ENCODE measurements at regions not wholly inside any gene's neighbourhood (a gene's known extent, or its start where the extent isn't known, plus 50 kb on each side); places are given as distances from the start of the nearest gene placed in this dataset.

DNA sequence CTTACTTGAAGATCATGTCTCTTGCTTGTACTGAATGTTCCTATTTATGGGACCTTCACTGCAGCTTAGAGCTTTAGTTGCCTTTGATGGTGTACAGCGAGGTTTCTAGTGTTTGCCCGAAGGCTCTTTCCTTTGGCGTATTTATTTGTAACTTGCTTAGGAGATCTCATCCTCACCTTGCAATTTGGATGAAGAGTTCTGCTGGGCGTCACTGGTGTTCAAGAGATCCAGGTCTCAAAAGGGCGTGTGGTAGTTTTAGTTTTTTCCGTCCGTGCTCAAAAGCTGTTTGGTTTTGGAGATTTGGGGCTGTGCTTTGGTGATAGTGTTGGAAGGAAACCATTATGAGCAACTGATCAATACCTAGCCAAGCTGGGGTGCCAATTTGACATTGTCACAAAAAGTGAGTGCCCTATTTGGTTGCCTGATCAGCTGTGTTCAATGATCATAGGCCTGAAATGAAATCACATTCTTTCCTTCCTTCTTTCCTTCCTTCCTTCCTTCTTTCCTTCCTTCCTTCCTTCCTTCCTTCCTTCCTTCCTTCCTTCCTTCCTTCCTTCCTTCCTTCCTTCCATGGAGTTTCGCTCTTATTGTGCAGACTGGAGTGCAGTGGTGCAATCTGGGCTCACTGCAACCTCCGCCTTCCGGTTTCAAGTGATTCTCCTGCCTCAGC is 69.7 kb upstream of the GRAMD1B start:
- DNase-seq (ENCODE audit: low spot score), result no peak
- in situ Hi-C loops (cut with MboI; ENCODE audit: low pct_unique_long_range_greater_than_20kb, low sequenced_read_pairs, unreplicated experiment), result no loop called here
- TF ChIP-seq, protein P1, sequence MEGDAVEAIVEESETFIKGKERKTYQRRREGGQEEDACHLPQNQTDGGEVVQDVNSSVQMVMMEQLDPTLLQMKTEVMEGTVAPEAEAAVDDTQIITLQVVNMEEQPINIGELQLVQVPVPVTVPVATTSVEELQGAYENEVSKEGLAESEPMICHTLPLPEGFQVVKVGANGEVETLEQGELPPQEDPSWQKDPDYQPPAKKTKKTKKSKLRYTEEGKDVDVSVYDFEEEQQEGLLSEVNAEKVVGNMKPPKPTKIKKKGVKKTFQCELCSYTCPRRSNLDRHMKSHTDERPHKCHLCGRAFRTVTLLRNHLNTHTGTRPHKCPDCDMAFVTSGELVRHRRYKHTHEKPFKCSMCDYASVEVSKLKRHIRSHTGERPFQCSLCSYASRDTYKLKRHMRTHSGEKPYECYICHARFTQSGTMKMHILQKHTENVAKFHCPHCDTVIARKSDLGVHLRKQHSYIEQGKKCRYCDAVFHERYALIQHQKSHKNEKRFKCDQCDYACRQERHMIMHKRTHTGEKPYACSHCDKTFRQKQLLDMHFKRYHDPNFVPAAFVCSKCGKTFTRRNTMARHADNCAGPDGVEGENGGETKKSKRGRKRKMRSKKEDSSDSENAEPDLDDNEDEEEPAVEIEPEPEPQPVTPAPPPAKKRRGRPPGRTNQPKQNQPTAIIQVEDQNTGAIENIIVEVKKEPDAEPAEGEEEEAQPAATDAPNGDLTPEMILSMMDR (IDR thresholded peaks at IDR 0.05; ENCODE audit: extremely low read depth, insufficient read depth, missing control alignments), result no peak

DNA sequence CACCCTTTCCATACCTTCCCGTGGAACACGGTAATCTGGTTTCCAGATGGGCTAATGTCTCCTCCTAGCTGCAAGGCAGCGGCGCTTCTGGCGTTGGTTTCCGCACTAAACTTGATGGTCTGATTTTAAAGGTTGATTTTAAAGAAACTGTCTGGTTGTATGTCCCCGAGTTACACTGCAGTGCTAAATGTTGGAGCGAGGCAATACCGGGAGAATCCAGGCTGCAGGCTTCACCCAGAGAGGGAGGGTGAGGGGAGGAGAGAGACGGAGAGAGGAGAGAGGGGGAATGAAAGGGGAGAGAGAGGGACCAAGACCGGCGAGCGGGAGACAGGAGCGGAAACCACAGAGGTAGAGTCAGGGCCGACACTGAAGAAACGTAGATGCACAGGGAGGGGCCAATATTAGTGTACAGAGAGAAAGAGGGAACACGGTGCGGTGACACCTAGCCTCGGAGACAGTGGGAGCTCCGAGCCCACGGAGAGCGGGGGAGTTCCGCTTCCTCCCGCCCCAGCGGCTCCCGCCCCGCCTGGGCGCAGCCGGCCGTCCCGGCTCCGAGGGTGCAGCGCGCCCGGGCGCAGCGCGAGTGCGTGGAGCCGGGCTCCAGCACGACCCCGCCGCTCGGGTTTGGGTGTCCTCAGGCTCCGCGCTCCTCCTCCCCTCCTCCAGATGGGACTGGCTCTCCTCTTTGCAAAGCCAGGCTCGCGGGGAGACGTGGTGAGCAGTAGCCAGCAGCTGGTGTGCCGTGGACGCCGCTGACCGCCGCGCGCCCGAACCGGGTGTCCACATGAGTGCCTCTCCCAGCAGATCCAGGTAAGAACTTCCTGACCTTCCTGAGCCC is 71.9 kb upstream of the GRAMD1B start:
- DNase-seq (ENCODE audit: low spot score), result peak; percentile 79
- TF ChIP-seq, protein P1 (IDR thresholded peaks at IDR 0.05; ENCODE audit: extremely low read depth, insufficient read depth, missing control alignments), result peak; percentile 29
- in situ Hi-C loops (cut with MboI; ENCODE audit: low pct_unique_long_range_greater_than_20kb, low sequenced_read_pairs, unreplicated experiment), result no loop called here

DNA sequence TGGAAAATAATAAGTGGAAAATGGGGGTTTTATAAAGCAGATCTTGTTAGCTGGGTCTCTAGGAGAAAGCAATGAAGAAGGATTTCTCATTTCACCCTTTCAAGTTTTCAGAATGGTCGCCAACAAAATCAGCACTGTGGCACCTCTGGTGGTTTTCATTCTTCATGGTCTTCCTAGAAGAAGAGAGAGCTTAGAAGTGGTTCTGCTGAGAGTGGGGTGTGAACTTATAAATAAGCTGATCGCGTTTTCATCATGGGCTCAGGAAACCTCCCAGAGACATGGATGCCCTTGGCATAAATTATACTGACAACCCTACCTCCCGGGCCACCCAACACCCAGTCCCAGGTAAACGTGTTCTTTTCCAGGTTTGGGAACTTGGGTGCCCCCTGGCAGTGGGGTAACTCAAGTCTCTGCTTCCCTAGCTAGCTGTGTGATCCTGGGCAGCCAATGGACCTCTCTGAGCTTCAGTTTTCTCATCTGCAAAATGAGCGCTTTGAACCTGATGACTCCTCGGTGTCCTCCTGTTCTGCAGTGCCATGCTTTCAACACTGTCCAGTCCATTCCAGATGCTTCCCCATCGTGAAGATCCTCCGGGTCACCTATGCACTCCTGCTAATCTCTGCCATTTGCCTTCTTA is 72.6 kb upstream of the GRAMD1B start:
- in situ Hi-C loops (cut with MboI; ENCODE audit: low pct_unique_long_range_greater_than_20kb, low sequenced_read_pairs, unreplicated experiment), result no loop called here
- TF ChIP-seq, protein P1 (IDR thresholded peaks at IDR 0.05; ENCODE audit: extremely low read depth, insufficient read depth, missing control alignments), result no peak
- no peak for DNase-seq (ENCODE audit: low spot score)

DNA sequence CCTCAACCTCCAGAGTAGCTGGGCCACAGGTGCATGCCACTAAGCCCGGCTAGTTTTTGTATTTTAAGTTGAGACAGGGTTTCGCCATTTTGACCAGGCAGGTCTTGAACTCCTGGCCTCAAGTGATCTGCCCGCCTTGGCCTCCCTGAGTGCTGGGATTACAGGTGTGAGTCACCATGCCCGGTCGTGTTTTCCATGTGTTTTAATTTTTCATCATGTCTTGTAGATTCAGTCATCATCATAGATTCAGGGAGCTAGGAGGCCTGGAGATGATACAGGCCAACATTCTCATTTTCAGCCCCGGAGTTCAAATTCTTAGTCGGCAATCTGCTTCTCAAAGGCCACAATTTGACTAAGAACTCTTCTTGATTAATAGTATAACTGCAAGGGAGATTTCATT is 73.5 kb upstream of the GRAMD1B start:
- in situ Hi-C loops (cut with MboI; ENCODE audit: low pct_unique_long_range_greater_than_20kb, low sequenced_read_pairs, unreplicated experiment), result no loop called here
- DNase-seq (ENCODE audit: low spot score), result no peak
- TF ChIP-seq, protein P1 (IDR thresholded peaks at IDR 0.05; ENCODE audit: extremely low read depth, insufficient read depth, missing control alignments), result no peak

DNA sequence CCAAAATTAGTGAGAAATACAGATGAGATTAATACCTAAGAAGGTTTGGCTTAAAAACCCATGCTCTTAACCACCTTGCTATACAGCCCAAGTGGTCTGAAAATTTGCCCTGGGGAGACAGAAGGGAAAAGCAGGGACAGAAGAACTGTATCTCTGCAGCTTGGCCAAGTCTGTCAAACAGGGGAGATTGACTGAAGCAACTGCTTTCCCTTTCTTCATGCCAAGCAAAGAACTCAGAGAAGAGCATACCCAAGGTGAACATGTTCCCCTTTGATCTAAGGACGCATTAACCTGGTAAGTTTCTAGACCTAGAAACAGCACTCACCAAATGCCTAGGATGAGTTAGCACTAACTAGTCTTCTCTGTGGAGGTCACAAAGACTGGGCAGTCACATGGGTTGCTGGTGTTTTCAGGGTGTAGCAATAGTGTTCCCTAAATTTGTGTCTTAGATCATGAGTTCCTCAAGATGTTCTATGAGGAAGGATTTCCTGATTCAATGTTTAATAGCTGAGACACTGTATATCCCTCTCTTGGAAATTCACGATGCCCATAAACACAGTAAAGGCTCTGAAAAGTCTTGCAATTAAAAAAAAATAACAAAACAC is 75.6 kb upstream of the GRAMD1B start:
- TF ChIP-seq, protein P1 (IDR thresholded peaks at IDR 0.05; ENCODE audit: extremely low read depth, insufficient read depth, missing control alignments), result no peak
- DNase-seq (ENCODE audit: low spot score), result no peak
- in situ Hi-C loops (cut with MboI; ENCODE audit: low pct_unique_long_range_greater_than_20kb, low sequenced_read_pairs, unreplicated experiment), result no loop called here

DNA sequence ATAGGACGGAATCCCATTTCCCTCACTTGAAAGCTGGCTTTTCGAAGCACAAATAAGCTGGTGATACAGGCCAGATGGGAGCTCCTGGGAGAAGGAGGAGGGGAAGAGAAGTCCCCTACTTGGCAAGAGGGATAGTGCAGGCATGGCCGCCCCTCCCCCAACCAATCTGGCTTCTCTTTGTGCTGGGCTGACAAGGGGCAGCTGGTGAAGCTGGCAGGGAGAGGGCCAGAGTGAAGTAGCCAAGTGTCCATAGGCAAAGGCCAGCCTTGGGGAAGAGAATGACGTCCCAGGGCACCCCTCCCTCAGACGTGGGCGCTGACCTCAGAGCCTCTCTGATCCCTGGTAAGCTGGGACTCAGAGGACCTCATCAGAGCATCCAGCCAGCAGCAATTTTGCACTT is 78.7 kb upstream of the GRAMD1B start:
- in situ Hi-C loops (cut with MboI; ENCODE audit: low pct_unique_long_range_greater_than_20kb, low sequenced_read_pairs, unreplicated experiment), result no loop called here
- no peak for DNase-seq (ENCODE audit: low spot score)

More for the DNA sequence above, 78.7 kb upstream of the GRAMD1B start:
- TF ChIP-seq, protein P1 (IDR thresholded peaks at IDR 0.05; ENCODE audit: extremely low read depth, insufficient read depth, missing control alignments), result no peak

All from GM13977 (cell line).